ENCODE measurements at regions not wholly inside any gene's neighbourhood (a gene's known extent, or its start where the extent isn't known, plus 50 kb on each side); places are given as distances from the start of the nearest gene placed in this dataset.

DNA sequence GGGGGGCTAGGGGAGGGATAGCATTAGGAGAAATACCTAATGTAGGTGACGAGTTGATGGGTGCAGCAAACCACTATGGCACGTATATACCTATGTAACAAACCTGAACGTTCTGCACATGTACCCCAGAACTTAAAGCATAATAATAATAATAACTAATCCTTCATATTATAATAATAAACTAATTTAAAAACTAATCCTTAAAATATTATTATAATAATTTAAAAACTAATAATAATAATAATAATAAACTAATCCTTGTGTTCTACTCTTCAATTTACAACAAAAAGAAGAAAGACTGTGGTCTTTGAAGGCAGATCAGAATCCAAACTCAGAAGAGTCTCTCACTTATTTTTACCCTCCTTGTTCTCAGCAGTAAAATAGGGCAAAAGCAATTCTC, 774.9 kb downstream of the CDH8 start:
- Histone ChIP-seq H2AFZ (no peak overlapping the region), H3K4me2 (no peak overlapping the region), H3K36me3 (ENCODE audit: insufficient read depth) (no peaks in the 10 kb centered on the region), H3K79me2 (replicated peaks; ENCODE audit: insufficient read depth) (no peaks in the 10 kb centered on the region), H3K27me3 (ENCODE audit: insufficient read depth) (no peaks in the 10 kb centered on the region), H4K20me1 (replicated peaks; ENCODE audit: insufficient read depth) (no peaks in the 10 kb centered on the region), H3F3A (replicated peaks; ENCODE audit: low read depth) (no peaks in the 10 kb centered on the region), H3K4me1 (ENCODE audit: insufficient read depth) (peaks cover 4% of the 10 kb centered on the region; the same call in 1 of the 2 replicates), H3K27ac (ENCODE audit: low read depth) (no peak overlapping the region), H3K4me3 (no peak overlapping the region), H3K9me2 (ENCODE audit: insufficient read depth) (no peaks in the 10 kb centered on the region)
- DNase-seq (ENCODE audit: low spot score) = no peak
- Mint-ChIP-seq H3K36me3 (ENCODE audit: low read depth) (no peaks in the 10 kb centered on the region), H3K27me3 (ENCODE audit: insufficient read depth, low read depth, poor library complexity) (peaks cover 1% of the 10 kb centered on the region), H3K4me3 (no peak overlapping the region), H3K27ac (no peak overlapping the region), H3K4me1 (peaks cover 10% of the 10 kb centered on the region; the same call in 2 of the 3 replicates), H3K9me3 (no peaks in the 10 kb centered on the region)
- TF ChIP-seq STAT1 (IDR thresholded peaks at IDR 0.05; ENCODE audit: unreplicated experiment) (no peak), ZNF331 (CRISPR knock-in tag; IDR thresholded peaks at IDR 0.05; ENCODE audit: low read depth) (no peak), JUNB (IDR thresholded peaks at IDR 0.05; ENCODE audit: unreplicated experiment) (no peak), EZH2 (IDR thresholded peaks at IDR 0.05; ENCODE audit: low read depth, unreplicated experiment) (no peak), REST (IDR thresholded peaks at IDR 0.05; ENCODE audit: unreplicated experiment) (no peak), EZH2phosphoT487 (IDR thresholded peaks at IDR 0.05; ENCODE audit: unreplicated experiment) (no peak), POLR2AphosphoS5 (IDR thresholded peaks at IDR 0.05; ENCODE audit: low read depth) (no peak), ZNF114 (CRISPR knock-in tag; IDR thresholded peaks at IDR 0.05) (no peak), CREB1 (CRISPR knock-in tag; IDR thresholded peaks at IDR 0.05; ENCODE audit: low read depth) (no peak), NANOG (IDR thresholded peaks at IDR 0.05; ENCODE audit: borderline replicate concordance) (no peak)
- TF ChIP-seq, protein P1, sequence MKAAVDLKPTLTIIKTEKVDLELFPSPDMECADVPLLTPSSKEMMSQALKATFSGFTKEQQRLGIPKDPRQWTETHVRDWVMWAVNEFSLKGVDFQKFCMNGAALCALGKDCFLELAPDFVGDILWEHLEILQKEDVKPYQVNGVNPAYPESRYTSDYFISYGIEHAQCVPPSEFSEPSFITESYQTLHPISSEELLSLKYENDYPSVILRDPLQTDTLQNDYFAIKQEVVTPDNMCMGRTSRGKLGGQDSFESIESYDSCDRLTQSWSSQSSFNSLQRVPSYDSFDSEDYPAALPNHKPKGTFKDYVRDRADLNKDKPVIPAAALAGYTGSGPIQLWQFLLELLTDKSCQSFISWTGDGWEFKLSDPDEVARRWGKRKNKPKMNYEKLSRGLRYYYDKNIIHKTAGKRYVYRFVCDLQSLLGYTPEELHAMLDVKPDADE (IDR thresholded peaks at IDR 0.05) = no peak
- TF ChIP-seq, protein P2, sequence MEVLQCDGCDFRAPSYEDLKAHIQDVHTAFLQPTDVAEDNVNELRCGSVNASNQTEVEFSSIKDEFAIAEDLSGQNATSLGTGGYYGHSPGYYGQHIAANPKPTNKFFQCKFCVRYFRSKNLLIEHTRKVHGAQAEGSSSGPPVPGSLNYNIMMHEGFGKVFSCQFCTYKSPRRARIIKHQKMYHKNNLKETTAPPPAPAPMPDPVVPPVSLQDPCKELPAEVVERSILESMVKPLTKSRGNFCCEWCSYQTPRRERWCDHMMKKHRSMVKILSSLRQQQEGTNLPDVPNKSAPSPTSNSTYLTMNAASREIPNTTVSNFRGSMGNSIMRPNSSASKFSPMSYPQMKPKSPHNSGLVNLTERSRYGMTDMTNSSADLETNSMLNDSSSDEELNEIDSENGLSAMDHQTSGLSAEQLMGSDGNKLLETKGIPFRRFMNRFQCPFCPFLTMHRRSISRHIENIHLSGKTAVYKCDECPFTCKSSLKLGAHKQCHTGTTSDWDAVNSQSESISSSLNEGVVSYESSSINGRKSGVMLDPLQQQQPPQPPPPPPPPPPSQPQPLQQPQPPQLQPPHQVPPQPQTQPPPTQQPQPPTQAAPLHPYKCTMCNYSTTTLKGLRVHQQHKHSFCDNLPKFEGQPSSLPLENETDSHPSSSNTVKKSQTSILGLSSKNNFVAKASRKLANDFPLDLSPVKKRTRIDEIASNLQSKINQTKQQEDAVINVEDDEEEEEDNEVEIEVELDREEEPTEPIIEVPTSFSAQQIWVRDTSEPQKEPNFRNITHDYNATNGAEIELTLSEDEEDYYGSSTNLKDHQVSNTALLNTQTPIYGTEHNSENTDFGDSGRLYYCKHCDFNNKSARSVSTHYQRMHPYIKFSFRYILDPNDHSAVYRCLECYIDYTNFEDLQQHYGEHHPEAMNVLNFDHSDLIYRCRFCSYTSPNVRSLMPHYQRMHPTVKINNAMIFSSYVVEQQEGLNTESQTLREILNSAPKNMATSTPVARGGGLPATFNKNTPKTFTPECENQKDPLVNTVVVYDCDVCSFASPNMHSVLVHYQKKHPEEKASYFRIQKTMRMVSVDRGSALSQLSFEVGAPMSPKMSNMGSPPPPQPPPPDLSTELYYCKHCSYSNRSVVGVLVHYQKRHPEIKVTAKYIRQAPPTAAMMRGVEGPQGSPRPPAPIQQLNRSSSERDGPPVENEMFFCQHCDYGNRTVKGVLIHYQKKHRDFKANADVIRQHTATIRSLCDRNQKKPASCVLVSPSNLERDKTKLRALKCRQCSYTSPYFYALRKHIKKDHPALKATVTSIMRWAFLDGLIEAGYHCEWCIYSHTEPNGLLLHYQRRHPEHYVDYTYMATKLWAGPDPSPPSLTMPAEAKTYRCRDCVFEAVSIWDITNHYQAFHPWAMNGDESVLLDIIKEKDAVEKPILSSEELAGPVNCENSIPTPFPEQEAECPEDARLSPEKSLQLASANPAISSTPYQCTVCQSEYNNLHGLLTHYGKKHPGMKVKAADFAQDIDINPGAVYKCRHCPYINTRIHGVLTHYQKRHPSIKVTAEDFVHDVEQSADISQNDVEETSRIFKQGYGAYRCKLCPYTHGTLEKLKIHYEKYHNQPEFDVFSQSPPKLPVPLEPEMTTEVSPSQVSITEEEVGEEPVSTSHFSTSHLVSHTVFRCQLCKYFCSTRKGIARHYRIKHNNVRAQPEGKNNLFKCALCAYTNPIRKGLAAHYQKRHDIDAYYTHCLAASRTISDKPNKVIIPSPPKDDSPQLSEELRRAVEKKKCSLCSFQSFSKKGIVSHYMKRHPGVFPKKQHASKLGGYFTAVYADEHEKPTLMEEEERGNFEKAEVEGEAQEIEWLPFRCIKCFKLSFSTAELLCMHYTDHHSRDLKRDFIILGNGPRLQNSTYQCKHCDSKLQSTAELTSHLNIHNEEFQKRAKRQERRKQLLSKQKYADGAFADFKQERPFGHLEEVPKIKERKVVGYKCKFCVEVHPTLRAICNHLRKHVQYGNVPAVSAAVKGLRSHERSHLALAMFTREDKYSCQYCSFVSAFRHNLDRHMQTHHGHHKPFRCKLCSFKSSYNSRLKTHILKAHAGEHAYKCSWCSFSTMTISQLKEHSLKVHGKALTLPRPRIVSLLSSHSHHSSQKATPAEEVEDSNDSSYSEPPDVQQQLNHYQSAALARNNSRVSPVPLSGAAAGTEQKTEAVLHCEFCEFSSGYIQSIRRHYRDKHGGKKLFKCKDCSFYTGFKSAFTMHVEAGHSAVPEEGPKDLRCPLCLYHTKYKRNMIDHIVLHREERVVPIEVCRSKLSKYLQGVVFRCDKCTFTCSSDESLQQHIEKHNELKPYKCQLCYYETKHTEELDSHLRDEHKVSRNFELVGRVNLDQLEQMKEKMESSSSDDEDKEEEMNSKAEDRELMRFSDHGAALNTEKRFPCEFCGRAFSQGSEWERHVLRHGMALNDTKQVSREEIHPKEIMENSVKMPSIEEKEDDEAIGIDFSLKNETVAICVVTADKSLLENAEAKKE (CRISPR knock-in tag; IDR thresholded peaks at IDR 0.05) = no peak
- ATAC-seq = no peak
